ENCODE measurements at regions not wholly inside any gene's neighbourhood (a gene's known extent, or its start where the extent isn't known, plus 50 kb on each side); places are given as distances from the start of the nearest gene placed in this dataset.
"Not testable (repeated sequence)": the region's sequence is repeated elsewhere in the genome, so short reads cannot be mapped to it uniquely, and the experiment has no call there.

- intact Hi-C loops (cut with DNase I): no loop called here
- no peak for DNase-seq (ENCODE audit: low spot score)
Observed at GRCh38 chr20:41746635-41747034, 128.5 kb upstream of the CHD6 start.

GRCh38 chr20:41738604-41739206, 120.5 kb upstream of the CHD6 start:
- intact Hi-C loops (cut with DNase I): no loop called here
- DNase-seq (ENCODE audit: low spot score): no peak

GRCh38 chr20:41735949-41736348, 117.8 kb upstream of the CHD6 start:
- no peak for DNase-seq (ENCODE audit: low spot score)
- intact Hi-C loops (cut with DNase I): loop anchor here (2.0 kb wide), 1 partner anchor 1453 kb away; the partner anchor contains the start of gene PTPRT

- DNase-seq (ENCODE audit: low spot score): no peak
- intact Hi-C loops (cut with DNase I): loop anchor here (2.0 kb wide), 1 partner anchor 1454 kb away; the partner anchor contains the start of gene PTPRT
Observed at GRCh38 chr20:41734506-41734945, 116.3 kb upstream of the CHD6 start.

GRCh38 chr20:41733151-41733550, 115.0 kb upstream of the CHD6 start:
- intact Hi-C loops (cut with DNase I): no loop called here

GRCh38 chr20:41731198-41731597, 113.0 kb upstream of the CHD6 start:
- intact Hi-C loops (cut with DNase I); DNase-seq (ENCODE audit: low spot score): not testable (repeated sequence)

More at GRCh38 chr20:41733151-41733550, 115.0 kb upstream of the CHD6 start:
- no peak for DNase-seq (ENCODE audit: low spot score)

- DNase-seq (ENCODE audit: low spot score); intact Hi-C loops (cut with DNase I): not testable (repeated sequence)
Observed at GRCh38 chr20:41727681-41728080, 109.5 kb upstream of the CHD6 start.

- intact Hi-C loops (cut with DNase I): no loop called here
- DNase-seq (ENCODE audit: low spot score): no peak
Observed at GRCh38 chr20:41726727-41727126, 108.5 kb upstream of the CHD6 start.

GRCh38 chr20:41719151-41719550, 101.0 kb upstream of the CHD6 start:
- intact Hi-C loops (cut with DNase I): no loop called here
- no peak for DNase-seq (ENCODE audit: low spot score)

GRCh38 chr20:41717483-41717882, 99.3 kb upstream of the CHD6 start:
- DNase-seq (ENCODE audit: low spot score): no peak
- intact Hi-C loops (cut with DNase I): no loop called here

- DNase-seq (ENCODE audit: low spot score): no peak
- intact Hi-C loops (cut with DNase I): no loop called here
Observed at GRCh38 chr20:41716911-41717310, 98.7 kb upstream of the CHD6 start.

- intact Hi-C loops (cut with DNase I): no loop called here
- DNase-seq (ENCODE audit: low spot score): no peak
Observed at GRCh38 chr20:41716436-41716835, 98.3 kb upstream of the CHD6 start.

GRCh38 chr20:41715526-41715925, 97.3 kb upstream of the CHD6 start:
- intact Hi-C loops (cut with DNase I): no loop called here
- DNase-seq (ENCODE audit: low spot score): no peak

- intact Hi-C loops (cut with DNase I): no loop called here
- no peak for DNase-seq (ENCODE audit: low spot score)
Observed at GRCh38 chr20:41714030-41714429, 95.9 kb upstream of the CHD6 start.

GRCh38 chr20:41704896-41705295, 86.7 kb upstream of the CHD6 start:
- intact Hi-C loops (cut with DNase I): no loop called here
- DNase-seq (ENCODE audit: low spot score): no peak

- no peak for DNase-seq (ENCODE audit: low spot score)
- intact Hi-C loops (cut with DNase I): no loop called here
Observed at GRCh38 chr20:41702647-41703046, 84.5 kb upstream of the CHD6 start.

- no peak for DNase-seq (ENCODE audit: low spot score)
Observed at GRCh38 chr20:41701588-41702348, 83.6 kb upstream of the CHD6 start.

GRCh38 chr20:41699673-41700072, 81.5 kb upstream of the CHD6 start:
- DNase-seq (ENCODE audit: low spot score): not testable (repeated sequence)
- intact Hi-C loops (cut with DNase I): loop anchor here (10.0 kb wide), 3 partner anchors 175 to 555 kb away; partner anchors contain the start of gene LPIN3

More at GRCh38 chr20:41701588-41702348, 83.6 kb upstream of the CHD6 start:
- intact Hi-C loops (cut with DNase I): no loop called here

GRCh38 chr20:41697861-41698559, 79.8 kb upstream of the CHD6 start:
- DNase-seq (ENCODE audit: low spot score): no peak
- intact Hi-C loops (cut with DNase I): loop anchor here (10.0 kb wide), 3 partner anchors 173 to 553 kb away; partner anchors contain the start of gene LPIN3

- DNase-seq (ENCODE audit: low spot score): no peak
- intact Hi-C loops (cut with DNase I): loop anchor here (10.0 kb wide), 3 partner anchors 172 to 552 kb away; partner anchors contain the start of gene LPIN3
Observed at GRCh38 chr20:41696428-41696827, 78.3 kb upstream of the CHD6 start.
